Neural crest cell (in vitro differentiated cells): ENCODE measurements at regions not wholly inside any gene's neighbourhood (a gene's known extent, or its start where the extent isn't known, plus 50 kb on each side); places are given as distances from the start of the nearest gene placed in this dataset.

Source experiments
- DNase-seq: peaks from one replicate; pipeline ENCODE4 v3.0.0; 2021; ENCODE audit warnings: low read depth, mixed read lengths, low spot score
- H3K27ac Mint-ChIP-seq: one replicate; pipeline ENCODE4 v1.8.0; 2021; ENCODE audit warnings: mild to moderate bottlenecking, mixed read lengths; ENCODE audit not compliant: unreplicated experiment
- H3K27me3 Mint-ChIP-seq: 2 replicates; pipeline ENCODE4 v1.8.0; 2021; ENCODE audit warnings: low read depth, mild to moderate bottlenecking, mixed read lengths
- H3K36me3 Mint-ChIP-seq: 2 replicates; pipeline ENCODE4 v1.8.0; 2021; ENCODE audit warnings: low read depth, mild to moderate bottlenecking, mixed read lengths
- H3K4me1 Mint-ChIP-seq: 2 replicates; pipeline ENCODE4 v1.8.0; 2021; ENCODE audit warnings: mixed read lengths
- H3K4me3 Mint-ChIP-seq: one replicate; pipeline ENCODE4 v1.8.0; 2021; ENCODE audit warnings: mild to moderate bottlenecking, mixed read lengths
- H3K9me3 Mint-ChIP-seq: 2 replicates; pipeline ENCODE4 v1.8.0; 2021; ENCODE audit warnings: mixed read lengths
- CTCF ChIP-seq: fragments of 200-600 bp; sonication (generic); conservative IDR thresholded peaks from 2 replicates; pipeline ENCODE4 v1.5.0; 2021; ENCODE audit warnings: antibody characterized with exemption, mild to moderate bottlenecking

- no peaks in the 10 kb centered on the region for H3K4me1 Mint-ChIP-seq
- H3K27ac Mint-ChIP-seq, result no peak overlapping the region
- no peak for DNase-seq
- no peak for TF ChIP-seq CTCF
- H3K36me3 Mint-ChIP-seq, result peaks cover 6% of the 10 kb centered on the region
- peaks cover 9% of the 10 kb centered on the region for H3K9me3 Mint-ChIP-seq
- no peaks in the 10 kb centered on the region for H3K27me3 Mint-ChIP-seq
- no peak overlapping the region for H3K4me3 Mint-ChIP-seq
Observed at GRCh38 chrX:110557864-110558263, 199.2 kb downstream of the RTL9 start.

GRCh38 chrX:110558406-110558805, 199.8 kb downstream of the RTL9 start:
- Mint-ChIP-seq H3K4me1 (no peaks in the 10 kb centered on the region), H3K27ac (no peak overlapping the region), H3K4me3 (no peak overlapping the region), H3K9me3 (peaks cover 9% of the 10 kb centered on the region), H3K27me3 (no peaks in the 10 kb centered on the region), H3K36me3 (peaks cover 6% of the 10 kb centered on the region)
- TF ChIP-seq CTCF, result no peak
- DNase-seq, result no peak

DNA sequence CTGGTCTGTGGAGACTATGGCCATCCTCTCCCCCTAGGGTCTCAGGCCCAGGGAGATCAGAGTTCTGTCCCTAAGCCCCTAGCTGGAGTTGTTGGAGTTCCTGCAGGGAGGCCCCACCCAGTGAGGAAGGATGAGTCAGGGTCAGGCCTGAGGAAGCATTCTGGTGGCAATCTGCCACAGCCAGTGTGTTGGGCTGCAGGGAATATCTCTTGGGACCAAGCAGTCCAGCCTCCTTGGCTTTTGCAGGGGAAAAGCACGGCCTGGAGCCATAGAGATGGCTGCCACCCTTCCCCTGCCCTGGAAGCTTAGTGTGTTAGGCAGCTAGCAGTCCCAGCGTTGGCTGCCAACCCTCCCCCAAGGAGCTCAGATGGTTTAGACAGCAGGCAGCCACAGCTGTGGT, 202.4 kb downstream of the RTL9 start:
- no peak overlapping the region for H3K27ac Mint-ChIP-seq
- no peak for DNase-seq
- H3K36me3 Mint-ChIP-seq, result peaks cover 8% of the 10 kb centered on the region
- H3K4me3 Mint-ChIP-seq, result no peak overlapping the region
- no peaks in the 10 kb centered on the region for H3K27me3 Mint-ChIP-seq
- H3K4me1 Mint-ChIP-seq, result no peaks in the 10 kb centered on the region
- peaks cover 13% of the 10 kb centered on the region for H3K9me3 Mint-ChIP-seq
- no peak for TF ChIP-seq CTCF

DNA sequence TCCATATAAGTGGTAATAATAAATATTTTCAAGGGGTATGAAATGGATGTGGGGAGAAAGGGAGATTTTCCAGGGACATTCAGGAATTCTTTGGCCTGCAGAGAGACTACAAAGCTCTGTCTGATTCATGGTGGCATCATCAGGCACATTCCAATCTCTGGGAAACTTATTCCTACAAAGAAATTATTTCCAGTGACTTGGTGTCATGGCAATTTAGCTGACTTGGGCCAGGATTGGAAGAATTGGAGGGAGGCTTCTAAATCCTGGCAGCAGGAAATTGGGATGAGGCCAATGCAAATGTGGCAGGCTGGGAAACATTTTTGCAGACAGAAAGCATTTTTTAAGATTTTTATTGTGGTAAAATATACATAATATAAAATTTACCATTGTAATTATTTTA, 204.6 kb downstream of the RTL9 start:
- no peak overlapping the region for H3K27ac Mint-ChIP-seq
- H3K4me3 Mint-ChIP-seq, result no peak overlapping the region
- peaks cover 2% of the 10 kb centered on the region for H3K36me3 Mint-ChIP-seq
- no peak for DNase-seq
- peaks cover 6% of the 10 kb centered on the region for H3K4me1 Mint-ChIP-seq
- no peak for TF ChIP-seq CTCF
- peaks cover 11% of the 10 kb centered on the region for H3K9me3 Mint-ChIP-seq
- H3K27me3 Mint-ChIP-seq, result no peaks in the 10 kb centered on the region

GRCh38 chrX:110568441-110568840, 209.8 kb downstream of the RTL9 start:
- H3K9me3 Mint-ChIP-seq, result peaks cover 19% of the 10 kb centered on the region
- H3K27me3 Mint-ChIP-seq, result no peaks in the 10 kb centered on the region
- H3K27ac Mint-ChIP-seq, result peak overlapping the region; percentile 83
- H3K4me1 Mint-ChIP-seq, result peaks cover 31% of the 10 kb centered on the region
- TF ChIP-seq CTCF, result no peak
- H3K36me3 Mint-ChIP-seq, result peaks cover 2% of the 10 kb centered on the region
- H3K4me3 Mint-ChIP-seq, result no peak overlapping the region
- DNase-seq, result peak; percentile 9

GRCh38 chrX:110569506-110569905, 210.9 kb downstream of the RTL9 start:
- no peak for TF ChIP-seq CTCF
- Mint-ChIP-seq H3K9me3 (peaks cover 14% of the 10 kb centered on the region), H3K36me3 (peaks cover 2% of the 10 kb centered on the region), H3K27ac (peak overlapping the region; percentile 93), H3K4me1 (peaks cover 34% of the 10 kb centered on the region), H3K27me3 (no peaks in the 10 kb centered on the region), H3K4me3 (no peak overlapping the region)
- no peak for DNase-seq
